Endothelial cell of umbilical vein (primary cell): ENCODE measurements at regions not wholly inside any gene's neighbourhood (a gene's known extent, or its start where the extent isn't known, plus 50 kb on each side); places are given as distances from the start of the nearest gene placed in this dataset.

Experiments
- BruUV-seq: library from RNA; stranded (reverse); fragments of 400-500 nt; replicated peaks from 2 replicates; lab custom pipeline; 2021; lab: Mats Ljungman, UMichigan
- CTCF ChIA-PET: fragments of 300-600, 350-600 bp; sonication (Branson Sonifier 250); formaldehyde crosslinking; loops from one replicate; lab custom pipeline; 2021; ENCODE audit warnings: antibody characterized with exemption, inconsistent platforms; lab: Charles Lee
- POLR2A ChIA-PET: fragments of 300-600, 350-600 bp; sonication (Branson Sonifier 250); formaldehyde crosslinking; loops from one replicate; lab custom pipeline; 2021; ENCODE audit warnings: antibody characterized with exemption, inconsistent platforms; lab: Charles Lee
- DNase-seq: peaks from one replicate; pipeline ENCODE4 v3.0.0-alpha.2; 2011; ENCODE audit warnings: low read depth, low spot score
- FAIRE-seq: peaks from 2 replicates; lab custom pipeline; 2011; peaks lifted over from hg19 to GRCh38; lab: Jason Lieb, UNC
- H2AFZ ChIP-seq: 2 replicates; pipeline ENCODE4 v1.6.0; 2012; ENCODE audit warnings: low read depth, low read length, control low read depth, inconsistent platforms
- H3K27ac ChIP-seq: 2 replicates; pipeline ENCODE4 v1.5.1; 2011; ENCODE audit warnings: low read depth, mild to moderate bottlenecking, control low read depth, low read length, moderate library complexity; ENCODE audit not compliant: insufficient read depth
- H3K27me3 ChIP-seq, 2 experiments: 2 replicates each; pipeline versions ENCODE4 v1.6.0 to v1.6.1; 2011; ENCODE audit warnings: low read length in 2 of 2, mixed read lengths in 1 of 2; ENCODE audit not compliant: control insufficient read depth in 2 of 2, insufficient read depth in 2 of 2
- H3K36me3 ChIP-seq, 2 experiments: 2 replicates in 1 of 2; 3 replicates in 1 of 2; pipeline ENCODE4 v1.5.1; 2011; ENCODE audit warnings: low read length in 2 of 2, mild to moderate bottlenecking in 1 of 2, moderate library complexity in 1 of 2; ENCODE audit not compliant: control insufficient read depth in 2 of 2, insufficient read depth in 2 of 2; ENCODE audit errors: extremely low read depth in 1 of 2
- H3K4me1 ChIP-seq: 3 replicates; pipeline ENCODE4 v1.5.1; 2011; ENCODE audit warnings: mild to moderate bottlenecking, low read length; ENCODE audit not compliant: control insufficient read depth, insufficient read depth; ENCODE audit errors: extremely low read depth
- H3K4me2 ChIP-seq: 2 replicates; pipeline ENCODE4 v1.6.1; 2011; ENCODE audit warnings: low read length, control low read depth, mixed read lengths; ENCODE audit not compliant: insufficient read depth
- H3K4me3 ChIP-seq, 3 experiments: fragments of 200-600 bp in 1 of 3; sonication (generic), shearing (Covaris generic) in 1 of 3; replicated peaks in 1 of 3; 2 replicates each; pipeline ENCODE4 v1.5.1; 2011 to 2016; ENCODE audit warnings: control low read depth in 3 of 3, low read length in 3 of 3, mild to moderate bottlenecking in 2 of 3, inconsistent platforms in 1 of 3, low read depth in 1 of 3, moderate library complexity in 1 of 3; ENCODE audit not compliant: insufficient read depth in 1 of 3
- H3K79me2 ChIP-seq: 2 replicates; pipeline ENCODE4 v1.6.0; 2012; ENCODE audit warnings: low read length, inconsistent platforms; ENCODE audit not compliant: control insufficient read depth, insufficient read depth
- H3K9ac ChIP-seq: replicated peaks from 2 replicates; pipeline ENCODE3; 2011; ENCODE audit warnings: low read length, control low read depth; ENCODE audit not compliant: insufficient read depth; ENCODE audit errors: extremely low read depth
- H3K9me1 ChIP-seq: replicated peaks from 3 replicates; pipeline ENCODE4 v1.6.0; 2011; ENCODE audit warnings: mild to moderate bottlenecking, low read length; ENCODE audit not compliant: control insufficient read depth, insufficient read depth; ENCODE audit errors: extremely low read depth
- H3K9me3 ChIP-seq: replicated peaks from 2 replicates; pipeline ENCODE4 v1.5.1; 2012; ENCODE audit warnings: low read length, inconsistent platforms; ENCODE audit not compliant: control insufficient read depth, insufficient read depth
- H4K20me1 ChIP-seq: replicated peaks from 2 replicates; pipeline ENCODE3; 2011; ENCODE audit warnings: mild to moderate bottlenecking, low read length; ENCODE audit not compliant: control insufficient read depth, insufficient read depth; ENCODE audit errors: extremely low read depth
- EZH2 ChIP-seq: IDR thresholded peaks from 2 replicates; pipeline ENCODE4 v1.6.1; 2012; ENCODE audit warnings: borderline replicate concordance, low read depth, mild to moderate bottlenecking, moderate library complexity, low read length, inconsistent platforms; ENCODE audit not compliant: severe bottlenecking
- FOS ChIP-seq: IDR thresholded peaks from 2 replicates; pipeline ENCODE4 v1.6.1; 2011; ENCODE audit warnings: mild to moderate bottlenecking, low read length, moderate library complexity, borderline replicate concordance; ENCODE audit not compliant: insufficient read depth
- GATA2 ChIP-seq: IDR thresholded peaks from 2 replicates; pipeline ENCODE4 v1.7.0; 2011; ENCODE audit warnings: low read depth, mild to moderate bottlenecking, moderate library complexity, mixed read lengths, low read length; ENCODE audit not compliant: insufficient read length, insufficient read depth
- JUN ChIP-seq: IDR thresholded peaks from 2 replicates; pipeline ENCODE4 v1.6.1; 2011; ENCODE audit warnings: borderline replicate concordance, low read depth; ENCODE audit not compliant: insufficient read length, insufficient read depth
- MAX ChIP-seq: IDR thresholded peaks from 2 replicates; pipeline ENCODE4 v1.6.1; 2011; ENCODE audit not compliant: insufficient read depth, insufficient read length
- MYC ChIP-seq: IDR thresholded peaks from one replicate; pipeline ENCODE4 v1.6.1; 2011; ENCODE audit warnings: mild to moderate bottlenecking, low read depth, low read length
- POLR2A ChIP-seq: IDR thresholded peaks from 2 replicates; pipeline ENCODE4 v1.6.1; 2012; ENCODE audit warnings: low read depth, mild to moderate bottlenecking, control low read depth, low read length
- POLR2AphosphoS5 ChIP-seq: IDR thresholded peaks from 2 replicates; pipeline ENCODE4 v1.6.1; 2012; ENCODE audit warnings: low read depth, mild to moderate bottlenecking, control low read depth, low read length, moderate library complexity; ENCODE audit not compliant: insufficient read depth
- dilution Hi-C: fragments of 300-500 bp; cut with MboI; formaldehyde crosslinking; loops from one replicate; pipeline ENCODE4 v1.15.0; 2019; ENCODE audit warnings: low sequenced_read_pairs; ENCODE audit not compliant: extremely low pct_ligation_motif_present
- intact Hi-C: fragments of 100-400 bp; cut with micrococcal nuclease; formaldehyde crosslinking; loops from one replicate; pipeline ENCODE4 v1.10.0; 2022
- TF ChIP-seq, protein P1 (sequence below), 2 donors: IDR thresholded peaks; 1 replicate in 1 of 2; 2 replicates in 1 of 2; pipeline ENCODE4 v1.5.1; 2011; ENCODE audit warnings: low read length in 2 of 2, mild to moderate bottlenecking in 2 of 2, moderate library complexity in 2 of 2, control low read depth in 1 of 2, inconsistent platforms in 1 of 2, low read depth in 1 of 2; ENCODE audit not compliant: insufficient read depth in 1 of 2; ENCODE audit errors: extremely low read depth in 1 of 2

DNA sequence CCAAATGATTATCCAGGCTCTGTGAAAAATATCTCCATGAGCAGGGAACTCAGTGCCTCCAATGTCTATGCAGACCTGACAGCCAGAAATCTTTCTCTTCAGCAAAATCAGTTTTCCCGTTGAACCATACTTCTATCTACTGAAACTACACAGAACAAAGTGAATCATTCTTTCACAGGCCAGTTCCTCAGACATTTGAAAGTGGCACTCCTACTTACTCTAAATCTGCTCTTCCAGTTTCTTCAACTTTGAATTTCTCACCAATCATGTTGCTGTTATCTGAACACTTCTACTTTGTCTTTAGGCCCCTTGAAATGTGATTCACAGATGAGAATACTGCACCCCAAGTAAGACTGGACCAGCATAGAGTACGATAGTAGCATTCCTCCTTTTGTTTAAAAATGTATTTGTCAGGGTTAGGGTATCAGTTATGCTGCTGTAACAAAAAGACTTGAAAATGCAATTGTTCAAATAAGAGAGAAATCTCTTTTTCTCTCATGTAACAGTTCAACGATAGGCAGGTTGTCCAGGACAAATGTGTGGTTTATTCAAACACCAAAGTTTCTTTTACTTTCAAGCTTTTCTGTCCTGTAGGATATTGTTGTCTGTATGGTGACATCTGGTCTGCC is 210.6 kb upstream of the KLF3 start:
- Histone ChIP-seq H4K20me1 (no peaks in the 10 kb centered on the region), H3K79me2 (no peaks in the 10 kb centered on the region), H3K4me3 (no peak overlapping the region), H3K36me3 (no peaks in the 10 kb centered on the region), H3K27ac (no peak overlapping the region), H3K4me2 (no peak overlapping the region), H2AFZ (no peak overlapping the region), H3K4me1 (no peaks in the 10 kb centered on the region), H3K9me1 (no peaks in the 10 kb centered on the region), H3K9ac (no peak overlapping the region), H3K27me3 (peaks cover 2 to 17% of the 10 kb centered on the region in 2 experiments), H3K9me3 (no peaks in the 10 kb centered on the region)
- dilution Hi-C loops: no loop called here
- POLR2A ChIA-PET: no interaction called here
- no peak for DNase-seq
- no peak for TF ChIP-seq MAX
- no peak for FAIRE-seq
- intact Hi-C loops: no loop called here
- CTCF ChIA-PET: no interaction called here
- no TSS peak for BruUV-seq

- Histone ChIP-seq H3K27me3 (peaks cover 4 to 23% of the 10 kb centered on the region in 2 experiments), H3K9me3 (no peaks in the 10 kb centered on the region), H3K79me2 (no peaks in the 10 kb centered on the region), H2AFZ (no peak overlapping the region), H3K27ac (no peak overlapping the region), H3K9me1 (no peaks in the 10 kb centered on the region), H4K20me1 (no peaks in the 10 kb centered on the region), H3K4me3 (no peak overlapping the region), H3K4me1 (no peaks in the 10 kb centered on the region), H3K36me3 (no peaks in the 10 kb centered on the region), H3K4me2 (no peak overlapping the region), H3K9ac (no peak overlapping the region)
- BruUV-seq: no TSS peak
- no peak for DNase-seq
- no peak for TF ChIP-seq JUN
- no peak for TF ChIP-seq MYC
- TF ChIP-seq MAX: no peak
- no peak for TF ChIP-seq EZH2
- TF ChIP-seq POLR2A: no peak
- TF ChIP-seq GATA2: no peak
- no peak for TF ChIP-seq POLR2AphosphoS5
- TF ChIP-seq, protein P1, sequence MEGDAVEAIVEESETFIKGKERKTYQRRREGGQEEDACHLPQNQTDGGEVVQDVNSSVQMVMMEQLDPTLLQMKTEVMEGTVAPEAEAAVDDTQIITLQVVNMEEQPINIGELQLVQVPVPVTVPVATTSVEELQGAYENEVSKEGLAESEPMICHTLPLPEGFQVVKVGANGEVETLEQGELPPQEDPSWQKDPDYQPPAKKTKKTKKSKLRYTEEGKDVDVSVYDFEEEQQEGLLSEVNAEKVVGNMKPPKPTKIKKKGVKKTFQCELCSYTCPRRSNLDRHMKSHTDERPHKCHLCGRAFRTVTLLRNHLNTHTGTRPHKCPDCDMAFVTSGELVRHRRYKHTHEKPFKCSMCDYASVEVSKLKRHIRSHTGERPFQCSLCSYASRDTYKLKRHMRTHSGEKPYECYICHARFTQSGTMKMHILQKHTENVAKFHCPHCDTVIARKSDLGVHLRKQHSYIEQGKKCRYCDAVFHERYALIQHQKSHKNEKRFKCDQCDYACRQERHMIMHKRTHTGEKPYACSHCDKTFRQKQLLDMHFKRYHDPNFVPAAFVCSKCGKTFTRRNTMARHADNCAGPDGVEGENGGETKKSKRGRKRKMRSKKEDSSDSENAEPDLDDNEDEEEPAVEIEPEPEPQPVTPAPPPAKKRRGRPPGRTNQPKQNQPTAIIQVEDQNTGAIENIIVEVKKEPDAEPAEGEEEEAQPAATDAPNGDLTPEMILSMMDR (IDR thresholded peaks at IDR 0.05; ENCODE audit: extremely low read depth in 1 of 2, insufficient read depth in 1 of 2, low read depth in 1 of 2, low read length in 2 of 2): no peak
- no peak for TF ChIP-seq FOS
- no peak for FAIRE-seq
- CTCF ChIA-PET: no interaction called here
- dilution Hi-C loops: no loop called here
- POLR2A ChIA-PET: no interaction called here
- intact Hi-C loops: no loop called here
Observed at GRCh38 chr4:38454284-38454683, 209.7 kb upstream of the KLF3 start.
